H1 (cell line): ENCODE measurements at regions not wholly inside any gene's neighbourhood (a gene's known extent, or its start where the extent isn't known, plus 50 kb on each side); places are given as distances from the start of the nearest gene placed in this dataset.

Experiments
- CHD7 ChIP-seq: fragments of 300-600 bp; sonication (generic); IDR thresholded peaks from 2 replicates; pipeline ENCODE4 v1.7.1; 2012; ENCODE audit warnings: low read length, moderate library complexity, mild to moderate bottlenecking, inconsistent platforms; ENCODE audit not compliant: insufficient replicate concordance

- TF ChIP-seq CHD7: peak; percentile 87
Measured at GRCh38 chr16:20175358-20175757, 101.7 kb upstream of the GPR139 start (continued).
